ENCODE measurements at regions not wholly inside any gene's neighbourhood (a gene's known extent, or its start where the extent isn't known, plus 50 kb on each side); places are given as distances from the start of the nearest gene placed in this dataset.

GRCh38 chr12:76694369-76694768, 69.5 kb upstream of the ZDHHC17 start (continued):
- TF ChIP-seq ZNF512 (CRISPR knock-in tag; IDR thresholded peaks at IDR 0.05; ENCODE audit: borderline replicate concordance), result no peak
- TF ChIP-seq MYBL2 (CRISPR knock-in tag; IDR thresholded peaks at IDR 0.05), result no peak
- no peak for TF ChIP-seq TP53 (CRISPR knock-in tag; IDR thresholded peaks at IDR 0.05)
- no peak for TF ChIP-seq CDX4 (CRISPR knock-in tag; IDR thresholded peaks at IDR 0.05; ENCODE audit: borderline replicate concordance)
- TF ChIP-seq, protein P1, sequence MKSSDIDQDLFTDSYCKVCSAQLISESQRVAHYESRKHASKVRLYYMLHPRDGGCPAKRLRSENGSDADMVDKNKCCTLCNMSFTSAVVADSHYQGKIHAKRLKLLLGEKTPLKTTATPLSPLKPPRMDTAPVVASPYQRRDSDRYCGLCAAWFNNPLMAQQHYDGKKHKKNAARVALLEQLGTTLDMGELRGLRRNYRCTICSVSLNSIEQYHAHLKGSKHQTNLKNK (CRISPR knock-in tag; IDR thresholded peaks at IDR 0.05), result no peak
- TF ChIP-seq OVOL2 (CRISPR knock-in tag; IDR thresholded peaks at IDR 0.05; ENCODE audit: borderline replicate concordance), result no peak
- TF ChIP-seq ETV6 (CRISPR knock-in tag; IDR thresholded peaks at IDR 0.05), result no peak

GRCh38 chr12:76696186-76696585, 67.7 kb upstream of the ZDHHC17 start:
- H3K4me1 Mint-ChIP-seq, result peaks cover 42% of the 10 kb centered on the region
- no peaks in the 10 kb centered on the region for H3K36me3 Mint-ChIP-seq
- no peaks in the 10 kb centered on the region for H3K9me3 Mint-ChIP-seq
- no peak for DNase-seq (ENCODE audit: low spot score)
- no peak overlapping the region for H3K27ac Mint-ChIP-seq
- no peaks in the 10 kb centered on the region for H3K27me3 Mint-ChIP-seq (ENCODE audit: low read depth)
- ATAC-seq, result no peak
- ChIA-PET POLR2A (no interaction called here), CTCF (no interaction called here)
- TF ChIP-seq ATF3 (CRISPR knock-in tag; conservative IDR thresholded peaks at IDR 0.05) (no peak), SMAD3 (CRISPR knock-in tag; IDR thresholded peaks at IDR 0.05; ENCODE audit: borderline replicate concordance) (no peak), ZNF416 (CRISPR knock-in tag; IDR thresholded peaks at IDR 0.05) (no peak), NR2C2 (CRISPR knock-in tag; IDR thresholded peaks at IDR 0.05) (no peak), ZNF281 (CRISPR knock-in tag; IDR thresholded peaks at IDR 0.05) (no peak)
- TF ChIP-seq, protein P2, sequence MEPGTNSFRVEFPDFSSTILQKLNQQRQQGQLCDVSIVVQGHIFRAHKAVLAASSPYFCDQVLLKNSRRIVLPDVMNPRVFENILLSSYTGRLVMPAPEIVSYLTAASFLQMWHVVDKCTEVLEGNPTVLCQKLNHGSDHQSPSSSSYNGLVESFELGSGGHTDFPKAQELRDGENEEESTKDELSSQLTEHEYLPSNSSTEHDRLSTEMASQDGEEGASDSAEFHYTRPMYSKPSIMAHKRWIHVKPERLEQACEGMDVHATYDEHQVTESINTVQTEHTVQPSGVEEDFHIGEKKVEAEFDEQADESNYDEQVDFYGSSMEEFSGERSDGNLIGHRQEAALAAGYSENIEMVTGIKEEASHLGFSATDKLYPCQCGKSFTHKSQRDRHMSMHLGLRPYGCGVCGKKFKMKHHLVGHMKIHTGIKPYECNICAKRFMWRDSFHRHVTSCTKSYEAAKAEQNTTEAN (CRISPR knock-in tag; IDR thresholded peaks at IDR 0.05), result no peak
- no peak overlapping the region for H3K4me3 Mint-ChIP-seq

- H3K9me3 Mint-ChIP-seq, result no peaks in the 10 kb centered on the region
- DNase-seq (ENCODE audit: low spot score), result no peak
- ChIA-PET POLR2A (no interaction called here), CTCF (interaction anchor here (1.2 to 2.6 kb wide), 4 partner anchors 10 to 92 kb away, joined by 3 to 9 read pairs (median 4); no protein-coding TSS in a partner anchor)
- H3K4me3 Mint-ChIP-seq, result no peak overlapping the region
- H3K27ac Mint-ChIP-seq, result no peak overlapping the region
- H3K4me1 Mint-ChIP-seq, result peaks cover 35% of the 10 kb centered on the region
- TF ChIP-seq NFYB (CRISPR knock-in tag; conservative IDR thresholded peaks at IDR 0.05; ENCODE audit: low read depth), result no peak
- ATAC-seq, result peak; percentile 48; the same call in 1 of the 2 replicates
- H3K36me3 Mint-ChIP-seq, result no peaks in the 10 kb centered on the region
- H3K27me3 Mint-ChIP-seq (ENCODE audit: low read depth), result no peaks in the 10 kb centered on the region
These were observed 66.1 kb upstream of the ZDHHC17 start for GRCh38 chr12:76697849-76698248.

DNA sequence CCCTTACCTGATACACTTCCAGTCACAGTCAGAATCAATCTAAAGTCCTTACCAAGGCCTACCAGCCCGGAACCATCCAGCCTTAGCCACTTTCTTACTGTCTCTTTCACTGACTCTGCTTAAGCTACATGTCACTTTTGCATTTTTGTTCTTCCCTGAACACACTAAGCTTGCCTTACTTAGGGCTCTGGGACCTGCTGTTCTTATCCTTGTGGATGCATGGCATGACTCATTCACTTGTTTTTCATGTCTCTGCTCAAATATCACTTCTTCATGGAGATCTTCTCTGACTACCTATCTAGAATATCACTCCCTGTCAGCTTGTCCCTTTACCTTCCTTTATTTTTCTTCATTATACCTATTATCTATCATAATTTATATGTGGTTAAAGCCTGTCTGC, 65.6 kb upstream of the ZDHHC17 start:
- no peak for DNase-seq (ENCODE audit: low spot score)
- POLR2A ChIA-PET, result no interaction called here
- no peaks in the 10 kb centered on the region for H3K27me3 Mint-ChIP-seq (ENCODE audit: low read depth)
- H3K36me3 Mint-ChIP-seq, result no peaks in the 10 kb centered on the region
- no peak for ATAC-seq
- peaks cover 35% of the 10 kb centered on the region for H3K4me1 Mint-ChIP-seq
- H3K9me3 Mint-ChIP-seq, result no peaks in the 10 kb centered on the region
- no peak overlapping the region for H3K27ac Mint-ChIP-seq
- CTCF ChIA-PET, result interaction anchor here (1.2 to 2.6 kb wide), 4 partner anchors 10 to 92 kb away, joined by 3 to 9 read pairs (median 4); no protein-coding TSS in a partner anchor
- H3K4me3 Mint-ChIP-seq, result no peak overlapping the region
- no peak for TF ChIP-seq NFYB (CRISPR knock-in tag; conservative IDR thresholded peaks at IDR 0.05; ENCODE audit: low read depth)
- TF ChIP-seq FOXP1 (CRISPR knock-in tag; IDR thresholded peaks at IDR 0.05; ENCODE audit: borderline replicate concordance), result no peak
- no peak for TF ChIP-seq TEAD4 (CRISPR knock-in tag; IDR thresholded peaks at IDR 0.05)
- no peak for TF ChIP-seq ATF1 (CRISPR knock-in tag; IDR thresholded peaks at IDR 0.05)
- no peak for TF ChIP-seq SOX15 (CRISPR knock-in tag; IDR thresholded peaks at IDR 0.05)
- no peak for TF ChIP-seq ZNF121 (CRISPR knock-in tag; IDR thresholded peaks at IDR 0.05)
- TF ChIP-seq, protein P3, sequence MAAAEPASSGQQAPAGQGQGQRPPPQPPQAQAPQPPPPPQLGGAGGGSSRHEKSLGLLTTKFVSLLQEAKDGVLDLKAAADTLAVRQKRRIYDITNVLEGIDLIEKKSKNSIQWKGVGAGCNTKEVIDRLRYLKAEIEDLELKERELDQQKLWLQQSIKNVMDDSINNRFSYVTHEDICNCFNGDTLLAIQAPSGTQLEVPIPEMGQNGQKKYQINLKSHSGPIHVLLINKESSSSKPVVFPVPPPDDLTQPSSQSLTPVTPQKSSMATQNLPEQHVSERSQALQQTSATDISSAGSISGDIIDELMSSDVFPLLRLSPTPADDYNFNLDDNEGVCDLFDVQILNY (CRISPR knock-in tag; IDR thresholded peaks at IDR 0.05), result no peak
- no peak for TF ChIP-seq OVOL2 (CRISPR knock-in tag; IDR thresholded peaks at IDR 0.05; ENCODE audit: borderline replicate concordance)
- TF ChIP-seq ETV6 (CRISPR knock-in tag; IDR thresholded peaks at IDR 0.05), result no peak
- no peak for TF ChIP-seq ATF6 (CRISPR knock-in tag; IDR thresholded peaks at IDR 0.05)
- TF ChIP-seq ZNF416 (CRISPR knock-in tag; IDR thresholded peaks at IDR 0.05), result no peak
